ENCODE measurements at regions not wholly inside any gene's neighbourhood (a gene's known extent, or its start where the extent isn't known, plus 50 kb on each side); places are given as distances from the start of the nearest gene placed in this dataset.
"Not testable (repeated sequence)": the region's sequence is repeated elsewhere in the genome, so short reads cannot be mapped to it uniquely, and the experiment has no call there.

DNA sequence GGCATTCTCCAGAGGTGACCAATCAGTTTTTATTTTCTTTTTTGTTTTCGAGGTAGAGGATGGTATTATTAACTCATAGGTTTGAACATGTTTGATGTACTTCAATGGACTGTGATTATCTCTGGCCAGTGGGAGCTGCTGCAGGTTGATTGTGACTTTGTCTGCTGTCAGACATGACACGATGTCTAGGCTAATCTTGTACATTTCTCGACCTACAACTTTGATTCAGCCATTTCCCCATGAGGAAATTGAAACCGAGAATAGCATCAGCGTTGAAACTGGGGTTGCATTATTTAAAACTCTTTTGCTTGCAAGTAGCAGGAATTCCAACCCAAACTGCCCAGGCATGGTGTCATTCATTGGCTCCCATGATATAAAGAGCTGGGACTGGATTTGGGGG, 218.9 kb downstream of the CDH26 start:
- 90% methylated on average over 2 of the region's 5 CpGs for WGBS (ENCODE audit: insufficient coverage)

DNA sequence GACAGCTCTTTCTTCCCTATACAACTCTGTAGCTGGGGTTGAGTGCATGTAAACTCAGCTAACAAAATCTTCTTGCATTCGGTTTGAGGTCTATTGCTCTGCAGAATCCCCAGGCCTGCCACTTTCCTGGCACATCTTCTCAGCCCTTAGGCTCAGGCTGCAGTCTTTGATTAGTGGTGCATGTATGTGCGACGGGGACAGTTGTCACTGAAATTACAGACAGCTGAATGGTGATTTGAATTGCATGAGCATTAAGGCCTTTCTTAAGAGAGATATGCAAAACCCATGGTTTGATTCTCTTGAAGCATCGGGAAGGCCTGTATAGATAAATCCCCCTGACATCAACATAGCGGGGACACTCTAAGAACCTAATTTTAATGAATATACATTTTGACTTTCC, 222.8 kb downstream of the CDH26 start:
- no CpG with 5 or more reads among the region's 5 CpGs for WGBS (ENCODE audit: insufficient coverage)
- no peaks in the 10 kb centered on the region for H3K4me1 ChIP-seq (ENCODE audit: control insufficient read depth, insufficient read depth, low read length)
- no peak overlapping the region for H3K4me3 ChIP-seq (ENCODE audit: low read depth, low read length)
- no peak overlapping the region for H3K27ac ChIP-seq (ENCODE audit: low read depth, low read length)
- DNase-seq (ENCODE audit: low read depth in 4 of 6, low spot score in 6 of 6) = peak in 2 of 6 donors; percentile 46 to 49
- no peaks in the 10 kb centered on the region for H3K9me3 ChIP-seq (ENCODE audit: control insufficient read depth, insufficient read depth, low read length)
- H3K27me3 ChIP-seq (ENCODE audit: control insufficient read depth, insufficient read depth, low read length) = no peaks in the 10 kb centered on the region
- H3K36me3 ChIP-seq (ENCODE audit: control insufficient read depth, insufficient read depth, low read length) = no peaks in the 10 kb centered on the region

More for the DNA sequence above, 218.9 kb downstream of the CDH26 start:
- no peak overlapping the region for H3K4me3 ChIP-seq (ENCODE audit: low read depth, low read length)
- H3K9me3 ChIP-seq (ENCODE audit: control insufficient read depth, insufficient read depth, low read length) = no peaks in the 10 kb centered on the region
- H3K27me3 ChIP-seq (ENCODE audit: control insufficient read depth, insufficient read depth, low read length) = no peaks in the 10 kb centered on the region
- no peak for DNase-seq (ENCODE audit: low read depth in 4 of 6, low spot score in 6 of 6)
- H3K27ac ChIP-seq (ENCODE audit: low read depth, low read length) = no peak overlapping the region
- H3K4me1 ChIP-seq (ENCODE audit: control insufficient read depth, insufficient read depth, low read length) = peaks cover 3% of the 10 kb centered on the region
- H3K36me3 ChIP-seq (ENCODE audit: control insufficient read depth, insufficient read depth, low read length) = no peaks in the 10 kb centered on the region

DNA sequence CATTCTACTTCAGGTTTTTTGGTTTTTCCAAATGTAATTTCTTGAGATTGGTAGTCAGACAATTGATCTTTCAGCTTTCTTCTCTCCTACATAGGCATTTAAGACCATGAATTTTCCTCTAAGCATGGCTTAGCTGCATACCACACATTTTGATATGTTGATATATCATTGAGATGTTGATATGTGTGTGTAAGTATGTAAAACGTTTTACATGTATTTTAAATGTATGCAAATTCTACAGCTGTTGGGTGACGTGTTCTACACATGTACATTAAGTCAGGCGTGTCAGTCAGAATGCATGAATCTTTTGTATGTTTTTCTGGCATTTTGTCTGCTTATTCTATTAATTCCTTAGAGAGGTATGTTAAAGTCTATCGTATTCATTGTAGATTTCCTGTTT, 228.2 kb downstream of the CDH26 start:
- H3K36me3 ChIP-seq (ENCODE audit: control insufficient read depth, insufficient read depth, low read length) = no peaks in the 10 kb centered on the region
- no peaks in the 10 kb centered on the region for H3K9me3 ChIP-seq (ENCODE audit: control insufficient read depth, insufficient read depth, low read length)
- H3K4me3 ChIP-seq (ENCODE audit: low read depth, low read length) = no peak overlapping the region
- WGBS (ENCODE audit: insufficient coverage) = 100% methylated on average over 1 of the region's 4 CpGs
- no peak for DNase-seq (ENCODE audit: low read depth in 4 of 6, low spot score in 6 of 6)
- H3K27ac ChIP-seq (ENCODE audit: low read depth, low read length) = no peak overlapping the region
- H3K27me3 ChIP-seq (ENCODE audit: control insufficient read depth, insufficient read depth, low read length) = no peaks in the 10 kb centered on the region
- H3K4me1 ChIP-seq (ENCODE audit: control insufficient read depth, insufficient read depth, low read length) = no peaks in the 10 kb centered on the region

DNA sequence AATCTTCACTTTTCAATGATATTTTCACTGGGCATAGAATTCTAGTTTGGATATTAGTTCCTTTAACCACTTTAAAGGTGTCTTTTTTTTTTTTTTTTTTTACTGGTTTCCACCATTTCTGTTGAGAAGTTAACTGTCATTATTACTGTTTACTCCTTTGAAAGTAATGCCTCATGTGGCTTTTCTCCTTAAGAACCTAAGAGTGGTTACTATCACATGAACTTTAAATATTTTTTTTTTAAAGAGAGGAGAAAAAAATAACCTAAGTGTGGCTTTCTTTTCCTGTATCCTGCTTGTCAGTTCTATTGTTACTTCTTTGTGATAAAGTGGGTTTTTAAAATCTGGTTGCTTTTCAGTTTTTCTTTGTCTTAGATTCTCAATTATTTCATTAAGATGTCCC, 229.5 kb downstream of the CDH26 start:
- Histone ChIP-seq H3K9me3 (ENCODE audit: control insufficient read depth, insufficient read depth, low read length) (no peaks in the 10 kb centered on the region), H3K4me3 (ENCODE audit: low read depth, low read length) (no peak overlapping the region), H3K27me3 (ENCODE audit: control insufficient read depth, insufficient read depth, low read length) (no peaks in the 10 kb centered on the region), H3K27ac (ENCODE audit: low read depth, low read length) (no peak overlapping the region), H3K36me3 (ENCODE audit: control insufficient read depth, insufficient read depth, low read length) (no peaks in the 10 kb centered on the region), H3K4me1 (ENCODE audit: control insufficient read depth, insufficient read depth, low read length) (no peaks in the 10 kb centered on the region)
- DNase-seq (ENCODE audit: low read depth in 4 of 6, low spot score in 6 of 6) = no peak

DNA sequence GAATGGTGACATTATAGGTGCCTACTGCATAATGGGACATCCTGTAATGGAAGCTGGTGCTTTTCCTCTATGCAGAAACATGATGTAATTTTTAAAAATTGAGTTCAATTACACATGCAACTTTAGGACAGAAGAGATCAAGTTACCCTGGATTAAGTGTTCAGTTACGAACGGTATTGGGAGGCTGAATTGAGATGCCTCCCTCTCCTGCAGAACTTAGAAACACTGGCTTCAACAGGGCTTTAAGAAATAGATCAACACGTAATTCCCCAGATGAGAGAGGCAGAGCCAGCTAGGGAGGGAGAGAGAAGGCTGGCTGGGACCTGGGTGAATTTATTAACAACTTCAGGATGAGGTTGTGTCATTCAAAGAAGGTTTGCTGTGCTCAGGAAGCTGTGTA, 232.8 kb downstream of the CDH26 start:
- H3K4me3 ChIP-seq (ENCODE audit: low read depth, low read length) = no peak overlapping the region
- WGBS (ENCODE audit: insufficient coverage) = 100% methylated on average over 1 of the region's 3 CpGs
- no peaks in the 10 kb centered on the region for H3K36me3 ChIP-seq (ENCODE audit: control insufficient read depth, insufficient read depth, low read length)
- no peaks in the 10 kb centered on the region for H3K4me1 ChIP-seq (ENCODE audit: control insufficient read depth, insufficient read depth, low read length)
- H3K27ac ChIP-seq (ENCODE audit: low read depth, low read length) = no peak overlapping the region
- no peaks in the 10 kb centered on the region for H3K9me3 ChIP-seq (ENCODE audit: control insufficient read depth, insufficient read depth, low read length)
- DNase-seq (ENCODE audit: low read depth in 4 of 6, low spot score in 6 of 6) = no peak
- no peaks in the 10 kb centered on the region for H3K27me3 ChIP-seq (ENCODE audit: control insufficient read depth, insufficient read depth, low read length)

DNA sequence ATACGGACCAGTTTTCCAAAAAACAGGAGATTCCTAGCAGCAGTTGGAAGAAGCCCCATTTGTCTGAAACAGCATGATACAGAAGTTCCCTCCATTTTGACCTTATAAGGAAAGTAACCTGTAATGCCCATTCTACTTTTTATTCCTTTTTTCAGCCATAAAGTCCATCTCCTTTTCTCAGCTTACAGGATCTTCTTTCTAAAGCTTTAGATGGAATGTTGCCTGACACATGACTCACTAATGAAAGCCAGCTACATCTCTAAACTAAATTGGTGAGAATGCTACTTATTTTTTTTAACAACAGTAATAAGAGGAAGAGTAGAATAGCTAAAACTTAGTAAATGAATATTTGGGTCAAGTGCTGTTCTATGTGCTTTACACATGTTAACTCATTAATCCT, 234.1 kb downstream of the CDH26 start:
- no peak for DNase-seq (ENCODE audit: low read depth in 4 of 6, low spot score in 6 of 6)
- no peak overlapping the region for H3K4me3 ChIP-seq (ENCODE audit: low read depth, low read length)

DNA sequence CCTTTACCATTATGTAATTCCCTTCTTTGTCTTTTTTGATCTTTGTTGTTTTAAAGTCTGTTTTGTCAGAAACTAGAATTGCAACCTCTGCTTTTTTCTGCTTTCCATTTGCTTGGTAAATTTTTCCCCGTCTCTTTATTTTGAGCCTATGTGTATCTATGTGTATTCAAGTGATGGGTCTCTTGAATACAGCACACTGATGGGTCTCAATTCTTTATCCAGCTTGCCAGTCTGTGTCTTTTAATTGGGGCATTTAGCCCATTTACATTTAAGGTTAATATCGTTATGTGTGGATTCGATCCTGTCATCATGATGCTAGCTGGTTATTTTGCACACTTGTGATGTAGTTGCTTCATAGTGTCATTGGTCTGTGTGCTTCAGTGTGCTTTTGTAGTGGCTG, 240.9 kb downstream of the CDH26 start:
- not testable (repeated sequence) for H3K4me3 ChIP-seq (ENCODE audit: low read depth, low read length); DNase-seq (ENCODE audit: low read depth in 4 of 6, low spot score in 6 of 6); H3K36me3 ChIP-seq (ENCODE audit: control insufficient read depth, insufficient read depth, low read length); H3K9me3 ChIP-seq (ENCODE audit: control insufficient read depth, insufficient read depth, low read length); H3K27me3 ChIP-seq (ENCODE audit: control insufficient read depth, insufficient read depth, low read length); H3K27ac ChIP-seq (ENCODE audit: low read depth, low read length); H3K4me1 ChIP-seq (ENCODE audit: control insufficient read depth, insufficient read depth, low read length)
- WGBS (ENCODE audit: insufficient coverage) = 100% methylated on average over 1 of the region's 3 CpGs

More for the DNA sequence above, 234.1 kb downstream of the CDH26 start:
- Histone ChIP-seq H3K36me3 (ENCODE audit: control insufficient read depth, insufficient read depth, low read length) (no peaks in the 10 kb centered on the region), H3K27me3 (ENCODE audit: control insufficient read depth, insufficient read depth, low read length) (no peaks in the 10 kb centered on the region), H3K9me3 (ENCODE audit: control insufficient read depth, insufficient read depth, low read length) (peaks cover 2% of the 10 kb centered on the region), H3K27ac (ENCODE audit: low read depth, low read length) (no peak overlapping the region), H3K4me1 (ENCODE audit: control insufficient read depth, insufficient read depth, low read length) (no peaks in the 10 kb centered on the region)
- 69% methylated on average over 1 of the region's 1 CpG for WGBS (ENCODE audit: insufficient coverage)

DNA sequence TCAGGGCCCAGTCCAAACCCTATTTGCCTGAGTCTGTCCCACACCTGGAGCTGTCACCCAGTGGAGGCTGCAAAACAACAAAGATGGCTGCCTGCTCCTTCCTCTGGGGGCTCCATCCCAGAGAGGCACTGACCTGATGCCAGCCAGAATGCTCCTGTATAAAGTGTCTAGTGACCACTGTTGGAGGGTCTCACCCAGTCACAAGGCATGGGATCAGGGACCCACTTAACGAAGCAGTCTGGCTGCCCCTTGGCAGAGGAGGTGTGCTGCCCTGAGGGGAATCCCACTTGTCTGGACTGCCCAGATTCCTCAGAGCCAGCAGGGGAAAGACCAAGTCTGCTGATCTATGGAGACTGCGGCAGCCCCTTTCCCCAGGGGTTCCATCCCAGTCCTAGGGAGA, 241.6 kb downstream of the CDH26 start:
- peaks cover 4% of the 10 kb centered on the region for H3K9me3 ChIP-seq (ENCODE audit: control insufficient read depth, insufficient read depth, low read length)
- no peaks in the 10 kb centered on the region for H3K36me3 ChIP-seq (ENCODE audit: control insufficient read depth, insufficient read depth, low read length)
- DNase-seq (ENCODE audit: low read depth in 4 of 6, low spot score in 6 of 6) = no peak
- no peak overlapping the region for H3K27ac ChIP-seq (ENCODE audit: low read depth, low read length)
- H3K4me1 ChIP-seq (ENCODE audit: control insufficient read depth, insufficient read depth, low read length) = no peaks in the 10 kb centered on the region
- WGBS (ENCODE audit: insufficient coverage) = 100% methylated on average over 2 of the region's 2 CpGs
- no peak overlapping the region for H3K4me3 ChIP-seq (ENCODE audit: low read depth, low read length)
- no peaks in the 10 kb centered on the region for H3K27me3 ChIP-seq (ENCODE audit: control insufficient read depth, insufficient read depth, low read length)

DNA sequence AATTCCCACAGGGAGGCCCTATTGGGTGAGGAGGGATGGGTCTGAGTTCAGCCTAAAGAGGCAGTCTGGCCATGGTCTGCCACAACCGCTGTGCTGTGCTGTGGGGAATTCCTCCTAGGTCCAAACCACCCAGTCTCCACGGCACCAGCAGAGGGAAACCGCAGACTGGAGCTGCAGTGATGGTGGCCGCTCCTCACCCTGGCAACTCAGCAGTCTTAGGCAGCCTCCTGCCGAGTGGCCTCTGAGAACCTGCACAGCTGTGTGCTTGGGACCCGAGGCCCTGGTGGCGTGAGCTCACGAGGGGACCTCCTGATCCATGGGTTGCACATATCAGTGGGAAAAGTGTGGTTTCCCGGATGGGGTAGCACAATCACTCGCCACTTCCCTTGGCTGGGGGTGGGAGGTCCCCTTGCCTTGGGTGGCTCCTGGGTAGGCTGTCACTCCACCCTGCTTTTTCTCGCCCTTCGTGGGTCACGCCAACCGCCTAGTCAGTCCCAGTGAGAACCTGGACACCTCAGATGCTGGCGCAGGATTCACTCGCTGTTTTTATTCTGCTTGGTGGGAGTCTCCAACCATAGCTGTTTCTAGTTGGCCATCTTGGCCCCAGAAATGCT, 242.2 kb downstream of the CDH26 start:
- H3K27ac ChIP-seq (ENCODE audit: low read depth, low read length) = no peak overlapping the region
- H3K36me3 ChIP-seq (ENCODE audit: control insufficient read depth, insufficient read depth, low read length) = no peaks in the 10 kb centered on the region
- 93% methylated on average over 14 of the region's 16 CpGs for WGBS (ENCODE audit: insufficient coverage)
- DNase-seq (ENCODE audit: low read depth in 4 of 6, low spot score in 6 of 6) = no peak
- H3K4me3 ChIP-seq (ENCODE audit: low read depth, low read length) = no peak overlapping the region
- no peaks in the 10 kb centered on the region for H3K27me3 ChIP-seq (ENCODE audit: control insufficient read depth, insufficient read depth, low read length)
- peaks cover 4% of the 10 kb centered on the region for H3K9me3 ChIP-seq (ENCODE audit: control insufficient read depth, insufficient read depth, low read length)
- H3K4me1 ChIP-seq (ENCODE audit: control insufficient read depth, insufficient read depth, low read length) = no peaks in the 10 kb centered on the region

DNA sequence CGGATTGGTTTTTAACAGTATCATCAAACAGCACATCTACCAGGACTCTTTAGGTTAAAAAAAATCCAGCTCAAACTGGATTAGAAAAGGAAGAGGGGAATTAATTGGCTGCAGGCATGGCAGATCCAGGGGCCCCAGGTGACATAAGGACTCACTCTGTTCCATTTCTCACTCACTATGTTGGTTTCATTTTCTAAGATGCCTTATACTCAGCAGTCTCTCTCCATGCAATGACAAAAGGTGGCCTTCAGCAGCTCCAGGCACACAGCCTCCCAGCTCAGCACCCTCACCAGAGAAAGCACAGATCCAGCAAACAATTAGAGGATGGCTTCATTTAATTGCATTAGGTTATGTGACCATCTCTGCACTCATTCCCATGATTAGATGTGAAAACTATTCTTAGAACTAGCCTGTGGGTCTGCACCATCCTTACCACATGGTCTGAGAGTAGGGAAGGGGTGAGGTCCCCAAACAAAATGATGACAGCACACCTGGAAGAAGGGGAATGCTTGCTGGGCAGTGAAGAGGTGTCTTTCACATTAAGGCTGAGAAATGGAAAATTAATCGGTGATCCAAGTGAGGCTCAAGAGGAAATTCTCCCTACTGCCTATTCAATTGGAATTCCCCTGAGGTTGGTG, 243.1 kb downstream of the CDH26 start:
- WGBS (ENCODE audit: insufficient coverage) = no CpG with 5 or more reads among the region's 2 CpGs
- DNase-seq (ENCODE audit: low read depth in 4 of 6, low spot score in 6 of 6) = no peak
- H3K4me3 ChIP-seq (ENCODE audit: low read depth, low read length) = no peak overlapping the region

More for the DNA sequence above, 243.1 kb downstream of the CDH26 start:
- H3K36me3 ChIP-seq (ENCODE audit: control insufficient read depth, insufficient read depth, low read length) = no peaks in the 10 kb centered on the region
- no peaks in the 10 kb centered on the region for H3K27me3 ChIP-seq (ENCODE audit: control insufficient read depth, insufficient read depth, low read length)
- H3K27ac ChIP-seq (ENCODE audit: low read depth, low read length) = no peak overlapping the region
- no peaks in the 10 kb centered on the region for H3K4me1 ChIP-seq (ENCODE audit: control insufficient read depth, insufficient read depth, low read length)
- H3K9me3 ChIP-seq (ENCODE audit: control insufficient read depth, insufficient read depth, low read length) = peaks cover 4% of the 10 kb centered on the region
